Astrocyte (in vitro differentiated cells and primary cell): ENCODE measurements at regions not wholly inside any gene's neighbourhood (a gene's known extent, or its start where the extent isn't known, plus 50 kb on each side); places are given as distances from the start of the nearest gene placed in this dataset.
"Not testable (repeated sequence)": the region's sequence is repeated elsewhere in the genome, so short reads cannot be mapped to it uniquely, and the experiment has no call there.

Experiments used
- CTCF ChIP-seq: IDR thresholded peaks from 2 replicates; pipeline ENCODE4 v1.5.1; 2011; ENCODE audit warnings: low read depth, mild to moderate bottlenecking, inconsistent platforms, low read length, moderate library complexity; ENCODE audit not compliant: insufficient read depth
- EZH2 ChIP-seq: IDR thresholded peaks from 2 replicates; pipeline ENCODE4 v1.6.1; 2012; ENCODE audit warnings: mild to moderate bottlenecking, low read length, inconsistent platforms; ENCODE audit not compliant: insufficient read depth

DNA sequence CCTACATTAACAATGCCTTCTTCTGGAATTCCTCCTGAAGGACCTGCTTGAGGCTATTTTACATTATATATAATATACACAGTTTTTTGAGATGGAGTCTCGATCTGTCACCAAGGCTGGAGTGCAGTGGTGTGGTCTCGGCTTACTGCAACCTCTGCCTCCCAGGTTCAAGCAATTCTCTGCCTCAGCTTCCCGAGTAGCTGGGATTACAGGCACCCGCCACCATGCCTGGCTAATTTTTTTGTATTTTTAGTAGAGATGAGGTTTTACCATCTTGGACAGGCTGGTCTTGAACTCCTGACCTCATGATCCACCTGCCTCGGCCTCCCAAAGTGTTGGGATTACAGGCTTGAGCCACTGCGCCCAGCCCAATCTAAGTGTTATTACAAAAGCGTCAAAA, 71.9 kb upstream of the PRR23C start:
- TF ChIP-seq CTCF, EZH2: not testable (repeated sequence)
